Bone marrow (tissue), 2 donors: ENCODE measurements at regions not wholly inside any gene's neighbourhood (a gene's known extent, or its start where the extent isn't known, plus 50 kb on each side); places are given as distances from the start of the nearest gene placed in this dataset.
A peak's percentile ranks its signal among the peaks of the same experiment; 100 is the strongest.

Experiments used
- DNase-seq, 2 donors: peaks; one replicate each; lab custom pipeline; 2025; lab: John Stamatoyannopoulos, UW

DNA sequence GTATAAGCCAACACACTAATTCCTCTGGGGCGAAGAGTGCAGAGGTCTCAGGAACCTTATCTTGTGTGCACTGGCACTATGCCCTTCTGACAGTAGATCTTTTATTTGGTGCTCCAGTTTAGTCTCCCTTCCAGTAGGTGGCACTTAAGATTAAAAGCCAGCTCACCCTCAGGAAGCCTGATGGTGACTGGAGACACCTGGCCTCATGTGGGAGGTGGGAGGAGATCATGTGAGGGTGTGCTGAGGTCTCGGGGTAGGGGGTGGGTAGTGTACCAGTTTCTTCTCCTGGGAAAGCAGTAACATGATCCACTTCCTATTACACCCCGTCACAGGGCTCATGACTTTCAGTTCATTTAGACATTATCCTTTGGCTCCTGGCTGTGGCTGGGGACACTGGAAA is 654.9 kb downstream of the ADCYAP1 start:
- DNase-seq: peak in 1 of 2 donors; percentile 24

DNA sequence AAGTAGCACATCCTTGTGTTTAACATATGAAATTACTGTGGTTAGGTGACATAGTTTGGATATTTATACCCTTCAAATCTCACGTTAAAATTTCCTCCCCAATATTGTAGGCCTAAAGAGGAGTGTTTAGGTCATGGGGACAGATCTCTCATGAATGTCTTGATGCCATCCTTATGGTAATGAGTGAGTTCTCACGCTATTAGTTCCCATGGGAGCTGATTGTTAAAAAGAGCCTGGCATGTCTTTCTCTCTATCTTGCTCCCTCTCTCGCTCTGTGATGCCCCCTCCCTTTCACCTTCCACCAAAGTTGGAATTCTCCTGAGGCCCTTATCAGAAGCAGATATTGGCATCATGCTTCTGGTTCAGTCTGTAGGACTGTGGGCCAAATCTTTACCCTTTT is 660.1 kb downstream of the ADCYAP1 start:
- DNase-seq: no peak

DNA sequence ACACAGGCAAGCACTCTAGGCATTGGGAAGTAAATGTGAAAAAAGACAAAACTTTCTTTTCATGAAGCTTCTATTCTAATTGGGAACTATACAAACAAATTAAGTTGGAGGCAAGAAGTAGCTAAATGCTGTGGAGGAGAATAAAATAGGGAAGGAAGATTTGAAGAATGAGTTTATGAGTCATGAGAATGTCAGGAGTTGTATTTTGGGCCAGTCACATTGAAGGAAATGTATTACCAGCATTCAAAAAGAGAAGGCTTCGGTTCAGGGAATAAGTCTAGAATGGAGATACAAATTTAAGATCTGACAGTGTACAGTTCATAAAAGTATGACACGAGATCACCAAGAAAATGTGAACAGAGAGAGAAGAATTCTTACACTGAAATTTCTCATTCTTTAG is 666.5 kb downstream of the ADCYAP1 start:
- peak in 1 of 2 donors; percentile 82 for DNase-seq

DNA sequence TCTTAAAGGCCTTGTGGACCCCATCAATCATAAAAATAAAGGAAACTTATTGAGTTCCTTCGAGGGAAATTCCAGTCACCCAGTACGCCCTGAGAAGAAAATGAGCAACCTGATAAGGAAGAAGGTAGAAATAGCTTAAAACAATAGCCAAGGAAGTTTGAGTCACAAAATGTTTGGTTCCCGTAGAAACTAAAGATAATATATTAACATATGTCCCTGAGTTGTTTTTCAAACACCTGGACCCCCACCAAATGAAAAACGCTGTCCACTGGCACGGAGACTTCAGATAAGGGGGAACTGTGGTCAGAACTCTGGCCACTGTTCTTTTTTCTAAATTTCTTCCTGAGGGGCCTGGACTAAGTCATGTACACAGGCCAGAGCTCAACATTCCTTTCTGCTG is 669.1 kb downstream of the ADCYAP1 start:
- no peak for DNase-seq

DNA sequence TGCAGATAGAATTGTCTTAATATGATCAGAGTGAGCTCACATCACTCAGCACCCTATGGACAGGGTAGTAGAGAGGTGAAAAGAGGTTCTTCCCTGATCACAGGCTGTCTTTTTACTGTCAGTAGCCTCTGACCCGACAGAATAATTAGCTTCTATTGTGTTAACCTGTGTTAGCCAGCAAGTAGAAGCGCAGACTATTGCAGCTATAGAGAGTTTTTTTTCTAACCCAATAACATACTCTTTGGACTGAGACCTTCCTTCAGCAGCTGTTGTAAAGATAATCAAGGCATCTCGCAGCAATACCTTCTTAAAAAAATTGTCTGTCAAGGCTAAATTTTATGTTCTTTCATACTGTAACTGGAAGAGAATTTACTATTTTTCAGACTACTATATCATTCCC is 670.4 kb downstream of the ADCYAP1 start:
- DNase-seq: no peak

DNA sequence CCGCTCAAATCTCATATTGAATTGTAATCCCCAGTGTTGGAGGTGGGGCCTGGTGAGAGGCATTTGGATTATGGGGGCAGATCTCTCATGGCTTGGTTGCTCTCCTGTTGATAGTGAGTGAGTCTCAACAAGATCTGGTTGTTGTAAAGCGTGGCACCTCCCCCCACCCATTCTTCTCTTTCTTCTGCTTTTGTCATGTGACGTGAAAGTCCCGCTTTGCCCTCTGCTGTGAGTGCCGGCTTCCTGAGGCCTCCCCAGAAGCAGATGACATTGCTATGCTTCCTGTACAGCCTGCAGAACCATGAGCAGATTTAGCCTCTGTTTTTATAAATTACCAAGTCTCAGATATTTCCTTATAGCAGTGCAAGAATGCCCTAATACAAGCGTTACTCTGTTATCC is 673.8 kb downstream of the ADCYAP1 start:
- peak in 1 of 2 donors; percentile 92 for DNase-seq

DNA sequence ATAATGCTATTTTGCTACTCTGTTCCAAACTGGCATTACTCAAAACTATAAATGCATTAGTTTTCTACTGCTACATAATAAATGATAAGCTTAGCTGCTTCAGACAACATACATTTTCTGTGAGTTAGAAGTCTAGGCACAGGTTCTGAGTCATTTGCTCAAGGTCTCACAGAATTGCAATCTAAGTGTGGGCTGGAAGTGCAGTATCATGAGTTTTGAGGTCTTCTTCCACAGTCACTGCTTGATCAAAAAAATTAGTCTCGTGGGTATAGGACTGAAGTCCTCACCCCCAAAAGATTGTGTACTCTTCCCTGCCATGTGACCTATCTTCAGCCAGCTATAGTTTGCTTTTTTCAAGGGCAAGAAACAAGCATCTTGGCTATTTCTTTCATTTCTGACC is 676.9 kb downstream of the ADCYAP1 start:
- no peak for DNase-seq

DNA sequence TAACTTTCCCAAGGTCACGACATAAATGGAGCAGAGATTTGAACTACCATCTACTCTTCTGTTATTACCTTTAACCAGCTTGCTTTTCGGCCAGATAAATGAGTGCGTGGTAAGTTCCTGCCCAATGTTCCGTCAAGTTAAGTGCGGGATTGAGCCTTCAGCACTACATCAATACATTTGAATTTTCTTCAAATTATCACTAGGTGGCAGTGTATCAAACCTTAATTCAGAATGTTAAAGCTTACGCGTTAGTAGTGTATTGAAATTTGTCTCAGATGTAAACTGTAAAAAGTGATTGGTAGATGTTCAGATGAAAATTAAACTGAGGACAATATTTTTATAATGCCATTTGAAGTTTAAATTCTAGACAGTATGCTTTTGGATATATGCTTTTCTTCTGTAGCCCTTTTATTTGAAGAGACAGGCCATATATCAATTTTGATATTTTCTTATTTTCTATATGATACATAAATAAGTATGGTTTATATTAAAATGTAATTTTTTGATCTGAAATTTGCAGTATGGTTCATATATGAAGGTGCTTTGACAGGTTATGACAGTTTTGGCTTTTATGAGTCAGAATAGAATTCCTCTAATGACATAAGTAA is 681.3 kb downstream of the ADCYAP1 start:
- DNase-seq: peak in 1 of 2 donors; percentile 18

DNA sequence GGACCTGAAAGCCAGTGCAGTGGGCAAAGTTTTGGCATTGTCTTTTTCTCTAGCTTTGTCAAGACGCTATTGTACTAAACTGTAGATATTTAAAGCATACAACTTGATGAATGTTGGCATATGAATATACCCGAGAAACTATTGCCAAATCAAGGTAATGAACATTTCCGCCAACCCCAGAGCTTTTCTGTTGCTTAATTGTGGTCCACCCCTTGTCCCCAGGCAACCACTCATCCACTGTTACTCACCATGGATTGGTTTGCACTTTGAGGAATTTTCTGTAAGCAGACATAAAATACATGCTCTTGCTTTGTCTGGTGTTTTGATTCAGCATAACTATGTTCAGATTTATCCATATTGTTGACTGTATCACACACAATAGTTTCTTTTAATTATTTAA is 688.4 kb downstream of the ADCYAP1 start:
- DNase-seq: no peak

DNA sequence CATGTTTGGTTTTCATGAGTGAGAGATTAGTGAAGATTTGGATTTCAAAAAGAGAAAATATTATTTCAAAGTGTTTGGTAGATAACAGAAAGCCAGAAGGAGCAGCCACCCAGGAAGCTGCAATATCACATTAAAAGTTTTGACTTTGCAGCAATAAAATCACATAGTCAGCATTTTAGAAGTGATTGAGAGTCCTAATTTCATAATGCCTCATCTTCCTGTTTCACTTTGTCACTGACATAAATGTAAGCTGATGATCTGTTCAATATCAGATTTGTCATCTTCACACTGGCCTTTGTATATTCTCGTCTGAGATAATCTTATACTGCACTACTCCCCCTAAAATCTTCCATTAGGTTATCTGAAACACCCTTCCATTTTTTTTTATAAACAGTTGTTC is 690.5 kb downstream of the ADCYAP1 start:
- no peak for DNase-seq

DNA sequence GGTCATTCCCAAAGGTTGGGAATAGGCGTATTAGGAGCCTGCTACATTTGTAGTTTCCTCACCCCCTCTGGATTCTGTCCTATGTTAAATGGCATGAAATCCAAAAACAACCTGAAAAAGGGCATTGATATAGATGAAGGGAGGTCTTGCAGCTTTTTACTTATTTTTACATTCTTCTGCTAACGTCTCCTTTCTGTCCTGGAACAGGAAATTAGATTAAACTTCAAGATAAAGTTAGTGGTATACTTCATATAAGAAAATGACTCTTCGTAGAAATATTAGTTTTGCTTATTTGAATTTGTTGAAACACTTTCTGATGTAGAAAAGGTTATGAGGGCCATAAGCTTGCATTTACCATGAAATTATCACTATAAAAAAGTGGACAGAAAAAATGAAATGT is 694.5 kb downstream of the ADCYAP1 start:
- DNase-seq: peak in 1 of 2 donors; percentile 5

DNA sequence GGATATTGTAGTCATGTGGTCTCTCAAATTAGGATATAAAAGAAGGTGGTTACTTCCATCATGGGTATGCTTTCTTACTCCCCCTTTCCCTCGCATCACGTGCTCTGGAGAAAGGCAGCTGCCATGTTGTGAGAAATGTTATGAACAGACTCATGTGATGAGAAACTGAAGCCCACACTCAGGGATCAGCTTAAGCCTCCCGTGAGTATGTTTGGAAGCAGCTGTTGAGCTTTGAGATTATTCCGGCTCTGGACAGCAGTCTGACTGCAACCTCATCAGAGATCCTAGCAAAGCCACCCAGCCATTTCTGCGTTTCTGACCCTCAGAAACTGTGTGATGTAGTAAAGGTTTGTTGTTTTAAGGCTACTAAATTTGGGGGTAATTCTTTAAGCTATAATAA is 700.1 kb downstream of the ADCYAP1 start:
- DNase-seq: no peak

DNA sequence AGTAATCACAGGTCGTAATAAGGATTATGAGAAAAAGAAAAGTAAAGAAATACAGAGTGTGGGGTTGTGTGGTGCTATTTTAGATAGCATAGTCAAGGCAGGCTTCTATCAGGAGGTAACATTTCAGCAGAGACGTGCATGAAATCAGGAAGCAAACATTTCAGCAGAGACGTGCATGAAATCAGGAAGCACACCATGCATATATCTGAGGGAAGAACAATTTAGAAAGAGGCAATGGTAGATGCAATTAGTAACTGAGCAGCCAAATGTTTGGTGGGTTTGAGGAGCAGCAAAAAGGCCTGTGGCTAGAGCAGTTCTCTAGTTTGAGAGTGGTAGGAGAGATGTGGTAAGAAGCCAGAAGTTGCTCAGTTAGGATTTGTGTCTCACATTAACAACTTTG is 713.7 kb downstream of the ADCYAP1 start:
- DNase-seq: no peak

DNA sequence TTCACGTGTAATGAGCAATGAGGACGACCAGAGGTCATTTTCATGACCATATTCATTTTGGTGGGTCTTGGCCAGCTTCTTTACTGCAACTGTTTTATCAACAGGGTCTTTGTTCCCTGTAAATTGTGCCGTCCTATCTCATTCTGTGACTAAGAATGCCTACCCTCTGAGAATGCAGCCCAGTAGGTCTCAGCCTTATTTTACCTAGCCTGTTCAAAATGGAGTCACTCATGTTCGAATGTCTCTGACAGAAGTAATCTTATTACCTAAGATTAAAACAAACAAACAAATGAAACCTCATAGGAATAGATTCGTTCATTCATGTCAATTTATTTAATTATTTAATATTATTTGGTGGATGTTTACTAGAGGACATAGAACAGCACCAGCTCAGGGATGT is 714.8 kb downstream of the ADCYAP1 start:
- no peak for DNase-seq

DNA sequence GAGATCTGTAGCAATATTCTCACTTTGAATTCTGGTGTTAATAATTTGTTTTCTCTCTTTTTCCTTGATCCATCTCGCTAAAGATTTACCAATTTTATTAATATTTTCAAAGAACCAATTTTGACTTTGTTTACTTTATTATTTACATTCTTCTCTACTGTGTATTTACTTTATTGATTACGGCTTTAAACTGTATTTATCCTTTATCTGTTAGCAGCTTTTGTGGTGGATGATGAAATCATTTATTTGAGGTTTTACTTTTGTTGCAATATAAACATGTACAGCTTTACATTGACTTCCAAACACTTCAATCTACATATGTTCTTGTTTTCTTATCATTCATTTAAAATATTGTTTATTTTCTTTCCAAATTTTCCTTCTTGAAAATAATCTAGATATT is 719.9 kb downstream of the ADCYAP1 start:
- DNase-seq: no peak

DNA sequence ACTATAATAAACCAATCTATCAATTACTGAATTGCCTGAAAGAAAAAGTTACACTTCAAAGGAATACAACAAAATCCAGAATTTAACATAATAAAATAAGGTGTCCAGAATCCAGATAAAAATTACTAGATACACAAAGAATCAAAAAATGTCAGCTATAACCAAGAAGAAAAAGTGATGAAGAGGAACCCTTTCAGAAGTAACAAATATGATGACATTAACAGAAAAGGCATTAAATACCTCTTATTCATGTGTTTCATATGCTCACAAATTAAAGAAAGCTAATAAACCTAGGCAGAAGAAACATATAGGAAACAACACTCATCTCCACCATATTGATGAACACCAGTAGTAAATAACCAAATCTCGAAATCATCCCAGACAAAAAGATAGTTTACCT is 722.8 kb downstream of the ADCYAP1 start:
- DNase-seq: no peak

DNA sequence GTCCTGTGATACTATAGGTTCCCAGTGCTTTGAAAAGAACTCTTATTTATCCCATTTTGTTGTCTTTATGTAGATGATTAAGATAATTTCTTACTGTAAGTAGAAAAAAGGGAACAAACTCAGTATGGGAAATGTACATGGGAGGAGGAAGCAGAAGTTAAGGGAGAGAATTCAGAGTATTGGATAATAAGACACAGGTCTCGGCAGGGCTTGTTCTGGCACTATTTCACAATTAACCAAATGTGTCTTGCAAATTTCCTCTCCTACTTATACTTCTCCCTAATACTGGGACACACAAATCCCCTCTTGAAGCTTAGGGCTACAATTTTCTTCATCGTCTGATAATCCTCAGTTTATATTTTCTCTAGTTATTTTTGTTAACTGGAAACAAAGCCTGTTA is 744.0 kb downstream of the ADCYAP1 start:
- peak in 1 of 2 donors; percentile 15 for DNase-seq

DNA sequence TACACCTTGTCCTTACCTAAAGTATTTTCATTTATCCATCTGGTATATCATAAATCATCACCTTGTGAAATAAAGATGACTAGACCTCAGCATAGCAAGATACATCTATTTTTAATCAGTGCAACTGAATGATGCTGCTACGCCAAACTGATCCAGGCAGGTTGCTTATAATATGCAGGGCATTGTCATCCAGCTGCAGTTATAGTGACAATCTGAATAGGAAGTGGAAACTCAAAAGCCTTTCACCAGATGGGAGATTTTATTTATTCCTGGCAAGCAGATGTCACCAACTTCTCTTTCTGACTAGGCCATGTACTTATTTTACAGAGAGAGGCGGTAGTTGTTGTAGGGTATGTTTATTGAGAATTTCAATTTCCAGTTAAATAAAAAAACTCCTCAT is 747.3 kb downstream of the ADCYAP1 start:
- peak in 1 of 2 donors; percentile 12 for DNase-seq

DNA sequence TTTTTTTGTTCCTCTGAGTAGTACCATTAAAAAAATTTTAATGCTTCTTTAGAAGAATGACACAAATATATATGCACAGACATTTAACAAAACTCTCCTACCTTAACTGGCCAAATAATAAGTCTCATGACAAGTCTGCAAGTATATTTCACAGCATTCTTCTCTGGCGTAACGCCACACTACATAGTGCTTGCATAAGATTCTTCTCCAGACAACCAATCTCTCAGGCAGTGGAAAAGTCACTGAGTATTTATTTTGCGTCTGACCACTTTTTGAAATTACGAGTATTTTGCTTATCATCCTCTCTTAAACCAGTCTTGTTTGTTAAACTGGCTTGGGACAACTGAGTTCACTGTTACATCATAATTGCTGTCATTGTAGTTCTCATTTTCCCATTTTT is 749.2 kb downstream of the ADCYAP1 start:
- no peak for DNase-seq

DNA sequence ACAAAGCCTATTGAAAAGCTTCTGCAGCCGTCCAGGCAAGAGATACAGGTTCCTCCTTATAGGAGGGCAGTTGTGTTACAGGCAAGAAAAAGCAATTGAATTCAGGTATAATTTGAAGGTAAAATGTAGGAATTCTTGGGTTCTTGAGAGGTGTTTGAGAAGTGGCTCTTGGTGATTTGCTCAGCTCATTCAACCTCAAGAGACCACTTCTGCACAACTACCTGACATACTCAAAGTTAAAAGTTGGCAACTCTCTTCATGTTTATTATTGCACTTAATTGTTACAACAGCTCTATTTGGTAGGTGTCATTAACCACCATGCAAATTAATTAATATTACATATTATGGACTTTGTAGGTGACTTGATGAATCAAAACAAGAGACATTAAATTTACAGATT is 753.2 kb downstream of the ADCYAP1 start:
- DNase-seq: no peak

DNA sequence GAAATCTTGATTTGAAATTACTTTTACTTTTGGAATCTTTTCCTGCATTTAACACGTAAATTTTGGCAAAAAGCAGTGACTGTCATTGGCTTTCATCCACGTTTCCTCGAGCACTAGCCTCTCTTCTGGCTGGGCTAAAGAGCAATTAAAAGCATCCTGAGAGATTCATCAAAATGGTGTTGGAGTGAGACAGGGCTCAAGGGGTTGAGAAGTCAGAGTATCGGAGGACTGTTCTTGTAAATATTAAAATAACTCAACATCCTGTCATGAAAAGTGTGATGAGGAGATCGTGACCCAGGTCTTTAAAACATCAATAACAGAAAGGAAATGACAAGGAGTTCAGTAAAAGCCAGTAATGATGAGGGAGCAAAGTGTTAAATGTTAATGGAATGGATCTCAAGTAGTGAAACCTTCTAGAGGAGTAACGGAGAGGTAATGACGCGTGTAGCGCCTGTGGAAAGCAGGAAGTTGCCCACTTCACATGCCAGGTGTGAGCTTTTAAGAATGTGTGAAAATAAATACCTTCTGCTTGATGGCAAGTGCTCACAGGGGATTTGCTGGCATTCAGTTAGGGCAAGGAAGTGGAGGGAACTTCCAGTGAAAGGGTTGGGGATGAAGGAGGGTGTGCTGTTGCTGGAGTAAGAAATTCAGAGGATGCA is 754.4 kb downstream of the ADCYAP1 start:
- DNase-seq: no peak

DNA sequence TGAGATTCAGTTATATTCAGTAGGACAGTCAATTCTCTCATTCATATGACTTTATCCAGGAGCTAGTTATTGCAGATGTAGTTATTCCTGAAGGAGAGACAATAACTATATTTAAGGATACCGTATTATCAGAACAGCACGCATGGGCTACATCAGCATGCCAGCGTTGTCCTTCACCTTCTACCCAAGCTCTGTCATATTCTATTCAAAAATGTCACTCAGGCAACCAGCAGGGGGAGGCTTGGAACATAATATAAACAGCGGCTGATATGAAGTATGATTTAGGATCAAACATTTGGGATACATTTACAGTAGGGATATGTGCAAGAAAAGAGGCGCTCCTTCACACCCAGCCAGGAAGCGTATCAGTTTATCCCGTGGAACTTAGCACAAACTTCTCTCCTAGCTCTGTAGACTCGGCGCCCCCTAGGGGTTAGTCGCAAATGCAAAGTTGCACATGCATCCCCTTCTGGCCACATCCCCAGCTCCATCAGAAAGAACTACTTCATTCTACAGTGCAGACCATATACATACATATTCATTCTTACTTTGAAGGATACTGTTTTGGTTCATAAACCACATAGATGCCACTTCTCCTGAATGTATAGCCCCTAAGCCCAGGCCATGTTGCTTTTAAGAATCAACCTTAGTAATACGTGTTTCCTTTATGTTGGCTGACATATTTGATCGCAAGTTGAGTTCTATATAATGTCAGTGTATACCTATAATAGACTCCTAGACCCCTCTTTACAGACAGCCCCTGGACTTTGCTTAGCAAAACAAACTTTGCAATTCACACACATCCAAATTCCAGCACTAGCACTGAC is 759.4 kb downstream of the ADCYAP1 start:
- peak; percentile 6 to 44 for DNase-seq

DNA sequence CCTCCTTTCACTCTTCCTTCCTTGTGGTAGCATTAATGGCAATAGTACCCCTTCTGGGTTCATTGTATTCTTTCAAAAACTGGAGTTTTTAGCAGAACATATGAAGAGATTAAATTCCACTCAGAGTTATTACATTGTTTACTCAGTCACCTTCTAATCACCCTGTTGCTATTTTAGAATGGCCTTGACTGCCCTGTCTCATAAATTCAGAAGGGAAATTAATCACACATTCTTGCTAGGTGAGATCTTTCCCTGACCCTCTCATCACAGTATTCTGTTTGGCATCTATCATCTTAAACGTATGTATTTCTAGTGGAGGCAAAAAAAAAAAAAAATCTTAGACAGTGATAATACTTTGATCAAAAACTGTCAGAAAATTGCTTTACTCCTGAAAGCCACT is 760.4 kb downstream of the ADCYAP1 start:
- DNase-seq: no peak
